ENCODE measurements at regions not wholly inside any gene's neighbourhood (a gene's known extent, or its start where the extent isn't known, plus 50 kb on each side); places are given as distances from the start of the nearest gene placed in this dataset.

- in situ Hi-C loops (cut with MboI; ENCODE audit: low sequenced_read_pairs): no loop called here
- Histone ChIP-seq H3K9me3 (no peaks in the 10 kb centered on the region), H3K4me1 (no peaks in the 10 kb centered on the region), H3K36me3 (replicated peaks) (no peaks in the 10 kb centered on the region), H3K27me3 (ENCODE audit: low read depth) (peaks cover 9% of the 10 kb centered on the region; the same call in 1 of the 2 replicates), H3K4me3 (no peak overlapping the region)
- DNase-seq (ENCODE audit: low spot score in 2 of 2): no peak
Measured at GRCh38 chr19:32222556-32222955, 122.9 kb upstream of the ZNF507 start.

GRCh38 chr19:32223106-32223505, 122.3 kb upstream of the ZNF507 start:
- DNase-seq (ENCODE audit: low spot score in 2 of 2): no peak
- Histone ChIP-seq H3K9me3 (no peaks in the 10 kb centered on the region), H3K4me3 (no peak overlapping the region), H3K27me3 (ENCODE audit: low read depth) (peaks cover 9% of the 10 kb centered on the region; the same call in 1 of the 2 replicates), H3K36me3 (replicated peaks) (no peaks in the 10 kb centered on the region), H3K4me1 (no peaks in the 10 kb centered on the region)
- in situ Hi-C loops (cut with MboI; ENCODE audit: low sequenced_read_pairs): no loop called here

- no peaks in the 10 kb centered on the region for H3K4me1 ChIP-seq
- DNase-seq (ENCODE audit: low spot score in 2 of 2): no peak
- no peaks in the 10 kb centered on the region for H3K36me3 ChIP-seq (replicated peaks)
- in situ Hi-C loops (cut with MboI; ENCODE audit: low sequenced_read_pairs): no loop called here
- peaks cover 9% of the 10 kb centered on the region; the same call in 1 of the 2 replicates for H3K27me3 ChIP-seq (ENCODE audit: low read depth)
- no peaks in the 10 kb centered on the region for H3K9me3 ChIP-seq
- H3K4me3 ChIP-seq: no peak overlapping the region
Measured at GRCh38 chr19:32223595-32224370, 121.6 kb upstream of the ZNF507 start.

- Histone ChIP-seq H3K36me3 (replicated peaks) (no peaks in the 10 kb centered on the region), H3K27me3 (ENCODE audit: low read depth) (peaks cover 9% of the 10 kb centered on the region; the same call in 1 of the 2 replicates), H3K4me3 (no peak overlapping the region), H3K9me3 (no peaks in the 10 kb centered on the region), H3K4me1 (no peaks in the 10 kb centered on the region)
- peak; percentile 45 to 77 for DNase-seq (ENCODE audit: low spot score in 2 of 2)
- in situ Hi-C loops (cut with MboI; ENCODE audit: low sequenced_read_pairs): no loop called here
Measured at GRCh38 chr19:32224371-32225244, 120.8 kb upstream of the ZNF507 start.

GRCh38 chr19:32227561-32228165, 117.7 kb upstream of the ZNF507 start:
- Histone ChIP-seq H3K36me3 (replicated peaks) (no peaks in the 10 kb centered on the region), H3K27me3 (ENCODE audit: low read depth) (peaks cover 13% of the 10 kb centered on the region), H3K4me1 (no peaks in the 10 kb centered on the region), H3K9me3 (no peaks in the 10 kb centered on the region), H3K4me3 (no peak overlapping the region)
- no peak for DNase-seq (ENCODE audit: low spot score in 2 of 2)
- in situ Hi-C loops (cut with MboI; ENCODE audit: low sequenced_read_pairs): no loop called here

GRCh38 chr19:32230441-32230840, 115.0 kb upstream of the ZNF507 start:
- H3K4me1 ChIP-seq: no peaks in the 10 kb centered on the region
- no peaks in the 10 kb centered on the region for H3K9me3 ChIP-seq
- H3K27me3 ChIP-seq (ENCODE audit: low read depth): peaks cover 16% of the 10 kb centered on the region
- H3K4me3 ChIP-seq: no peak overlapping the region
- DNase-seq (ENCODE audit: low spot score in 2 of 2): no peak
- H3K36me3 ChIP-seq (replicated peaks): no peaks in the 10 kb centered on the region
- in situ Hi-C loops (cut with MboI; ENCODE audit: low sequenced_read_pairs): no loop called here

- Histone ChIP-seq H3K27me3 (ENCODE audit: low read depth) (peaks cover 17% of the 10 kb centered on the region), H3K36me3 (replicated peaks) (no peaks in the 10 kb centered on the region), H3K4me1 (no peaks in the 10 kb centered on the region), H3K9me3 (no peaks in the 10 kb centered on the region), H3K4me3 (no peak overlapping the region)
- in situ Hi-C loops (cut with MboI; ENCODE audit: low sequenced_read_pairs): no loop called here
- no peak for DNase-seq (ENCODE audit: low spot score in 2 of 2)
Measured at GRCh38 chr19:32231020-32231419, 114.4 kb upstream of the ZNF507 start.

GRCh38 chr19:32231691-32232090, 113.7 kb upstream of the ZNF507 start:
- Histone ChIP-seq H3K4me1 (no peaks in the 10 kb centered on the region), H3K9me3 (no peaks in the 10 kb centered on the region), H3K4me3 (no peak overlapping the region), H3K27me3 (ENCODE audit: low read depth) (peaks cover 14% of the 10 kb centered on the region), H3K36me3 (replicated peaks) (no peaks in the 10 kb centered on the region)
- in situ Hi-C loops (cut with MboI; ENCODE audit: low sequenced_read_pairs): no loop called here
- DNase-seq (ENCODE audit: low spot score in 2 of 2): no peak

GRCh38 chr19:32232449-32232848, 113.0 kb upstream of the ZNF507 start:
- in situ Hi-C loops (cut with MboI; ENCODE audit: low sequenced_read_pairs): no loop called here
- no peak for DNase-seq (ENCODE audit: low spot score in 2 of 2)
- no peak overlapping the region for H3K4me3 ChIP-seq
- no peaks in the 10 kb centered on the region for H3K36me3 ChIP-seq (replicated peaks)
- peaks cover 14% of the 10 kb centered on the region for H3K27me3 ChIP-seq (ENCODE audit: low read depth)
- H3K4me1 ChIP-seq: no peaks in the 10 kb centered on the region
- H3K9me3 ChIP-seq: no peaks in the 10 kb centered on the region

- Histone ChIP-seq H3K4me3 (no peak overlapping the region), H3K27me3 (ENCODE audit: low read depth) (peaks cover 14% of the 10 kb centered on the region), H3K4me1 (no peaks in the 10 kb centered on the region), H3K36me3 (replicated peaks) (no peaks in the 10 kb centered on the region), H3K9me3 (no peaks in the 10 kb centered on the region)
- in situ Hi-C loops (cut with MboI; ENCODE audit: low sequenced_read_pairs): no loop called here
- DNase-seq (ENCODE audit: low spot score in 2 of 2): no peak
Measured at GRCh38 chr19:32233091-32233490, 112.3 kb upstream of the ZNF507 start.

GRCh38 chr19:32233885-32234284, 111.5 kb upstream of the ZNF507 start:
- H3K4me1 ChIP-seq: no peaks in the 10 kb centered on the region
- no peak for DNase-seq (ENCODE audit: low spot score in 2 of 2)
- H3K9me3 ChIP-seq: no peaks in the 10 kb centered on the region
- no peak overlapping the region for H3K4me3 ChIP-seq
- H3K36me3 ChIP-seq (replicated peaks): no peaks in the 10 kb centered on the region
- in situ Hi-C loops (cut with MboI; ENCODE audit: low sequenced_read_pairs): no loop called here
- peaks cover 14% of the 10 kb centered on the region for H3K27me3 ChIP-seq (ENCODE audit: low read depth)

GRCh38 chr19:32234663-32235217, 110.7 kb upstream of the ZNF507 start:
- in situ Hi-C loops (cut with MboI; ENCODE audit: low sequenced_read_pairs): no loop called here
- no peaks in the 10 kb centered on the region for H3K4me1 ChIP-seq
- H3K27me3 ChIP-seq (ENCODE audit: low read depth): peaks cover 14% of the 10 kb centered on the region
- no peaks in the 10 kb centered on the region for H3K9me3 ChIP-seq
- no peaks in the 10 kb centered on the region for H3K36me3 ChIP-seq (replicated peaks)
- H3K4me3 ChIP-seq: no peak overlapping the region
- no peak for DNase-seq (ENCODE audit: low spot score in 2 of 2)

- Histone ChIP-seq H3K9me3 (no peaks in the 10 kb centered on the region), H3K36me3 (replicated peaks) (no peaks in the 10 kb centered on the region), H3K4me1 (no peaks in the 10 kb centered on the region), H3K27me3 (ENCODE audit: low read depth) (peaks cover 10% of the 10 kb centered on the region; the same call in 1 of the 2 replicates), H3K4me3 (no peak overlapping the region)
- DNase-seq (ENCODE audit: low spot score in 2 of 2): no peak
- in situ Hi-C loops (cut with MboI; ENCODE audit: low sequenced_read_pairs): no loop called here
Measured at GRCh38 chr19:32238076-32238475, 107.3 kb upstream of the ZNF507 start.
